ENCODE measurements at regions not wholly inside any gene's neighbourhood (a gene's known extent, or its start where the extent isn't known, plus 50 kb on each side); places are given as distances from the start of the nearest gene placed in this dataset.
"Not testable (repeated sequence)": the region's sequence is repeated elsewhere in the genome, so short reads cannot be mapped to it uniquely, and the experiment has no call there.

GRCh38 chr2:223181561-223181960, 129.6 kb downstream of the KCNE4 start:
- Histone ChIP-seq H3K4me1 (ENCODE audit: control insufficient read depth, insufficient read depth, low read length) (no peaks in the 10 kb centered on the region), H3K4me3 (ENCODE audit: low read depth, low read length) (no peak overlapping the region), H3K27me3 (ENCODE audit: control insufficient read depth, insufficient read depth, low read length) (no peaks in the 10 kb centered on the region), H3K9ac (ENCODE audit: low read depth, low read length) (no peak overlapping the region), H3K27ac (ENCODE audit: low read depth, low read length) (no peak overlapping the region), H3K9me3 (ENCODE audit: control insufficient read depth, insufficient read depth, low read length) (no peaks in the 10 kb centered on the region; the same call in 1 of the 2 replicates), H3K36me3 (ENCODE audit: control insufficient read depth, insufficient read depth, low read length) (no peaks in the 10 kb centered on the region)

DNA sequence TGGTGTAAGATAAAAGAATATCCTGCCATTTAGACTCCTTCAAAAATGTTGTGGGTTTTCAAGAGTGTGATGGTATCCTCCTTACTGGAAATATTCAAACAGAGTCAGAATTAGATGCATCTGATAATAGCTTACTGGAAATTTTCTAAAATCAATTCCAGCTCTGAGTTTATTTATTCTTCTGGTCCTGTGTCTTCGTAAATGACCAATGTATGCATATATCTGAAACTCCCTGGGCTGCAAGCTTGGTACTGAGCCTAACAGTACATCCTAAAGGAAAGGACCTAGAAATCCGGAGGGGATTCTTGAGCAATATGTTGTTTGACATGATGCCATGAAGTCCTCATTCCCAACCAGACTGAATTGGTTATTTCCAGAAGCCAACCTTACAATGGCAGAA, 130.4 kb downstream of the KCNE4 start:
- Histone ChIP-seq H3K9ac (ENCODE audit: low read depth, low read length) (no peak overlapping the region), H3K9me3 (ENCODE audit: control insufficient read depth, insufficient read depth, low read length) (no peaks in the 10 kb centered on the region; the same call in 1 of the 2 replicates), H3K4me3 (ENCODE audit: low read depth, low read length) (no peak overlapping the region), H3K27me3 (ENCODE audit: control insufficient read depth, insufficient read depth, low read length) (no peaks in the 10 kb centered on the region), H3K36me3 (ENCODE audit: control insufficient read depth, insufficient read depth, low read length) (no peaks in the 10 kb centered on the region), H3K27ac (ENCODE audit: low read depth, low read length) (no peak overlapping the region), H3K4me1 (ENCODE audit: control insufficient read depth, insufficient read depth, low read length) (no peaks in the 10 kb centered on the region)

GRCh38 chr2:223185638-223186037, 133.6 kb downstream of the KCNE4 start:
- H3K4me3 ChIP-seq (ENCODE audit: low read depth, low read length), result no peak overlapping the region
- no peaks in the 10 kb centered on the region for H3K27me3 ChIP-seq (ENCODE audit: control insufficient read depth, insufficient read depth, low read length)
- no peak overlapping the region for H3K9ac ChIP-seq (ENCODE audit: low read depth, low read length)
- H3K36me3 ChIP-seq (ENCODE audit: control insufficient read depth, insufficient read depth, low read length), result no peaks in the 10 kb centered on the region
- no peaks in the 10 kb centered on the region; the same call in 1 of the 2 replicates for H3K9me3 ChIP-seq (ENCODE audit: control insufficient read depth, insufficient read depth, low read length)
- H3K27ac ChIP-seq (ENCODE audit: low read depth, low read length), result no peak overlapping the region
- no peaks in the 10 kb centered on the region for H3K4me1 ChIP-seq (ENCODE audit: control insufficient read depth, insufficient read depth, low read length)

GRCh38 chr2:223187256-223187655, 135.3 kb downstream of the KCNE4 start:
- Histone ChIP-seq H3K27ac (ENCODE audit: low read depth, low read length) (no peak overlapping the region), H3K4me1 (ENCODE audit: control insufficient read depth, insufficient read depth, low read length) (no peaks in the 10 kb centered on the region), H3K9ac (ENCODE audit: low read depth, low read length) (no peak overlapping the region), H3K36me3 (ENCODE audit: control insufficient read depth, insufficient read depth, low read length) (no peaks in the 10 kb centered on the region), H3K9me3 (ENCODE audit: control insufficient read depth, insufficient read depth, low read length) (no peaks in the 10 kb centered on the region), H3K4me3 (ENCODE audit: low read depth, low read length) (no peak overlapping the region), H3K27me3 (ENCODE audit: control insufficient read depth, insufficient read depth, low read length) (no peaks in the 10 kb centered on the region)

DNA sequence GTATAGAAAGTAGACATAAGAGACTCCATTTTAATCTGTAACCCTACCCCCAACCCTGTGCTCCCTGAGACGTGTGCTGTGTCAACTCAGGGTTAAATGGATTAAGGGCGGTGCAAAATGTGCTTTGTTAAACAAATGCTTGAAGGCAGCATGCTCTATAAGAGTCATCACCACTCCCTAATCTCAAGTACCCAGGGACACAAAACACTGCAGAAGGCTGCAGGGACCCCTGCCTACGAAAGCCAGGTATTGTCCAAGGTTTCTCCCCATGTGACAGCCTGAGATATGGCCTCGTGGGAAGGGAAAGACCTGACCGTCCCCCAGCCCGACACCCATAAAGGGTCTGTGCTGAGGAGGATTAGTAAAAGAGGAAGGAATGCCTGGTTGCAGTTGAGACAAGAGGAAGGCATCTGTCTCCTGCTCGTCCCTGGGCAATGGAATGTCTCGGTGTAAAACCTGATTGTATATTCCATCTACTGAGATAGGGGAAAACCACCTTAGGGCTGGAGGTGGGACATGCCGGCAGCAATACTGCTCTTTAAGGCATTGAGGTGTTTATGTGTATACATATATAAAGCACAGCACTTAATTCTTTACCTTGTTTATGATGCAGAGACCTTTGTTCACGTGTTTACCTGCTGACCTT, 138.7 kb downstream of the KCNE4 start:
- H3K9ac ChIP-seq (ENCODE audit: low read depth, low read length); H3K36me3 ChIP-seq (ENCODE audit: control insufficient read depth, insufficient read depth, low read length); H3K9me3 ChIP-seq (ENCODE audit: control insufficient read depth, insufficient read depth, low read length); H3K4me1 ChIP-seq (ENCODE audit: control insufficient read depth, insufficient read depth, low read length); H3K27ac ChIP-seq (ENCODE audit: low read depth, low read length); H3K27me3 ChIP-seq (ENCODE audit: control insufficient read depth, insufficient read depth, low read length); H3K4me3 ChIP-seq (ENCODE audit: low read depth, low read length): not testable (repeated sequence)

DNA sequence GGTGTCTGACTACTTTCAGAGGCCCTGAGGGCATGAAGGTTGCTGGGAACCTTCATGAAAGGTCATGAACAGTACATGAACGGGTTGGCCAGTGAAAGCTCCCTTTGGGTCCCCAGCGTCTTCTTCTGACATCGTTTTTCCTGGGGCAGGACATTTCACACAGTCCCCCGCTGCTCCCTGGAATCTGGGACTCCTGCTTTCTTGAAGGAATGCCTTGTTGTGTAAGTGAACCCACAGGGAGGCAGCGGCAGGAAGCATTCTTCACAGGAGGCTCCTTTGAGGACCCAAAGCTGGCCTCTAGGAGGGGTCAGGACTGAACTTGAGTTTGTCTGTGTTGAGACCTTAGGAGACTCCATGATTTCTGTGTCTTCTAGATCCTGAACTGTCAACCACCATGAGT, 144.3 kb downstream of the KCNE4 start:
- no peak overlapping the region for H3K4me3 ChIP-seq (ENCODE audit: low read depth, low read length)
- H3K27me3 ChIP-seq (ENCODE audit: control insufficient read depth, insufficient read depth, low read length), result no peaks in the 10 kb centered on the region
- peaks cover 9% of the 10 kb centered on the region for H3K9me3 ChIP-seq (ENCODE audit: control insufficient read depth, insufficient read depth, low read length)
- H3K9ac ChIP-seq (ENCODE audit: low read depth, low read length), result no peak overlapping the region
- H3K4me1 ChIP-seq (ENCODE audit: control insufficient read depth, insufficient read depth, low read length), result no peaks in the 10 kb centered on the region
- no peak overlapping the region for H3K27ac ChIP-seq (ENCODE audit: low read depth, low read length)
- no peaks in the 10 kb centered on the region for H3K36me3 ChIP-seq (ENCODE audit: control insufficient read depth, insufficient read depth, low read length)

- no peak overlapping the region for H3K27ac ChIP-seq (ENCODE audit: low read depth, low read length)
- H3K4me1 ChIP-seq (ENCODE audit: control insufficient read depth, insufficient read depth, low read length), result no peaks in the 10 kb centered on the region
- H3K27me3 ChIP-seq (ENCODE audit: control insufficient read depth, insufficient read depth, low read length), result no peaks in the 10 kb centered on the region
- H3K9me3 ChIP-seq (ENCODE audit: control insufficient read depth, insufficient read depth, low read length), result peaks cover 9% of the 10 kb centered on the region
- no peaks in the 10 kb centered on the region for H3K36me3 ChIP-seq (ENCODE audit: control insufficient read depth, insufficient read depth, low read length)
- no peak overlapping the region for H3K9ac ChIP-seq (ENCODE audit: low read depth, low read length)
- H3K4me3 ChIP-seq (ENCODE audit: low read depth, low read length), result no peak overlapping the region
Measured at GRCh38 chr2:223197046-223197445, 145.1 kb downstream of the KCNE4 start.

GRCh38 chr2:223199531-223200515, 147.8 kb downstream of the KCNE4 start:
- Histone ChIP-seq H3K27me3 (ENCODE audit: control insufficient read depth, insufficient read depth, low read length) (no peaks in the 10 kb centered on the region), H3K9ac (ENCODE audit: low read depth, low read length) (no peak overlapping the region), H3K4me3 (ENCODE audit: low read depth, low read length) (no peak overlapping the region), H3K36me3 (ENCODE audit: control insufficient read depth, insufficient read depth, low read length) (no peaks in the 10 kb centered on the region), H3K27ac (ENCODE audit: low read depth, low read length) (no peak overlapping the region), H3K4me1 (ENCODE audit: control insufficient read depth, insufficient read depth, low read length) (peaks cover 12% of the 10 kb centered on the region), H3K9me3 (ENCODE audit: control insufficient read depth, insufficient read depth, low read length) (peaks cover 9% of the 10 kb centered on the region)

DNA sequence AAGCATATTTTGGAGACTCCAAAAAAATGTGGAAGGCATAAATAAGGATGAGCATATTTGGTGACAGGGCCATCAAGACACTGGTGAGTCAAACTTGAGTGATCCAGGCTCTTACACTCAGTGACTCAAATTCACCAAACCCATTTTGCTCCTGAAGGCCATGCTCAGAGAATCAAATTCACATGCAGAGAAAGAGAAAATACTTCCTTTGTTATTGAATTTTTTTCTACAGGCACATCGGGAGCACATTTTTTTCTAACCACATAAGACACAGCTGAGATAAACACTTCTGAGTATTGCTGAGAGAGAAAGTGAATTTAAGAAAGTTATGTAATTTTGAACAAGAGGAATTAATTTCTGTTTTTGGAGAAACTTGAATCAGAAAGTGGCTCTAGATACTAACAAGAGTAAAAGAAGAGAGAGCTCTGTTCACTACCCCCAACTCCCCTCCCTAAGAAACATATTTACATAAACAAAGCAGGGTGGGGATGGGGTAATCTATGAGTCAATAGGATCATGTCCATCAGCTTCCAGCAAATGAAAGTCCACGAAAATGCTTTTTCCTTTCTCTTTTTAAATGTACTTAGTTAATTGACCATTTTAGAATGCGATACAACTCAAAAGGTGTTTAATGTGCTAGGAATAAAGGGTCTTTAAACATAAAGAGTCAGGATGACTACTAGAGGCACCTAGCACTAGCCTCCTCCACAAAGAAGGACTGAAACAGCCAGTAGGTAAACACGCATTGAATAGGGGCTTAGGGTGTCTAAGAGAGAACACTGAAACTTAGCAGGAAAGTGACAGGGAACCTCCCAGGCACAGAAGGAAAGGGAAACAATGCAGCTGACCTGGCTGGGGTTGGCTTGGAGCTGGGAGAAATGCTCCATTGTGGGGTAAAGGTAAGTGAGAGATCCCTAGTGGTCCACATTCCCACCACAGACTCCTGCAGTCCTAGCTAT, 152.3 kb downstream of the KCNE4 start:
- Histone ChIP-seq H3K27me3 (ENCODE audit: control insufficient read depth, insufficient read depth, low read length) (no peaks in the 10 kb centered on the region), H3K4me3 (ENCODE audit: low read depth, low read length) (no peak overlapping the region), H3K36me3 (ENCODE audit: control insufficient read depth, insufficient read depth, low read length) (no peaks in the 10 kb centered on the region), H3K27ac (ENCODE audit: low read depth, low read length) (peak overlapping the region; percentile 56), H3K9ac (ENCODE audit: low read depth, low read length) (no peak overlapping the region), H3K9me3 (ENCODE audit: control insufficient read depth, insufficient read depth, low read length) (no peaks in the 10 kb centered on the region), H3K4me1 (ENCODE audit: control insufficient read depth, insufficient read depth, low read length) (peaks cover 14% of the 10 kb centered on the region)

- no peaks in the 10 kb centered on the region for H3K36me3 ChIP-seq (ENCODE audit: control insufficient read depth, insufficient read depth, low read length)
- H3K9ac ChIP-seq (ENCODE audit: low read depth, low read length), result no peak overlapping the region
- H3K4me3 ChIP-seq (ENCODE audit: low read depth, low read length), result no peak overlapping the region
- no peaks in the 10 kb centered on the region for H3K9me3 ChIP-seq (ENCODE audit: control insufficient read depth, insufficient read depth, low read length)
- H3K4me1 ChIP-seq (ENCODE audit: control insufficient read depth, insufficient read depth, low read length), result peaks cover 3% of the 10 kb centered on the region; the same call in 1 of the 2 replicates
- H3K27ac ChIP-seq (ENCODE audit: low read depth, low read length), result no peak overlapping the region
- no peaks in the 10 kb centered on the region for H3K27me3 ChIP-seq (ENCODE audit: control insufficient read depth, insufficient read depth, low read length)
Measured at GRCh38 chr2:223210489-223210888, 158.5 kb downstream of the KCNE4 start.
